PC-9 (cell line): ENCODE measurements at regions not wholly inside any gene's neighbourhood (a gene's known extent, or its start where the extent isn't known, plus 50 kb on each side); places are given as distances from the start of the nearest gene placed in this dataset.
"Not testable (repeated sequence)": the region's sequence is repeated elsewhere in the genome, so short reads cannot be mapped to it uniquely, and the experiment has no call there.

Experiments used
- BruUV-seq: library from RNA; stranded (reverse); fragments of 400-500 nt; replicated peaks from 2 replicates; lab custom pipeline; 2021; lab: Mats Ljungman, UMichigan
- CTCF ChIA-PET: fragments of 300-600 bp; sonication (Branson Sonifier 250); formaldehyde crosslinking; loops from one replicate; lab custom pipeline; 2022; ENCODE audit warnings: antibody characterized with exemption; lab: Charles Lee
- POLR2A ChIA-PET: fragments of 300-600 bp; sonication (Branson Sonifier 250); formaldehyde crosslinking; loops from one replicate; lab custom pipeline; 2022; ENCODE audit warnings: antibody characterized with exemption; ENCODE audit not compliant: unreplicated experiment; lab: Charles Lee
- DNase-seq, 2 experiments: peaks; one replicate each; pipeline versions ENCODE4 v3.0.0 to v3.0.0-alpha.2; 2015 to 2022; ENCODE audit warnings: mixed read lengths in 1 of 2
- H2AFZ ChIP-seq: fragments of 200-600 bp; sonication (generic); 2 replicates; pipeline ENCODE4 v1.8.1; 2017; ENCODE audit warnings: antibody characterized with exemption
- H3F3A ChIP-seq: fragments of 200-600 bp; sonication (generic); 2 replicates; pipeline ENCODE4 v1.8.1; 2017; ENCODE audit warnings: antibody characterized with exemption, mild to moderate bottlenecking, low read depth; ENCODE audit not compliant: insufficient read depth
- H3K27ac ChIP-seq: fragments of 200-600 bp; sonication (generic); 2 replicates; pipeline ENCODE4 v1.6.1; 2016; ENCODE audit warnings: mixed run types
- H3K27me3 ChIP-seq: fragments of 200-600 bp; sonication (generic); 2 replicates; pipeline ENCODE4 v1.6.1; 2016; ENCODE audit warnings: low read depth, mixed run types; ENCODE audit not compliant: insufficient read depth
- H3K36me3 ChIP-seq: fragments of 200-600 bp; sonication (generic); 2 replicates; pipeline ENCODE4 v1.6.1; 2016; ENCODE audit warnings: low read depth, mixed run types
- H3K4me1 ChIP-seq: fragments of 200-600 bp; sonication (generic); replicated peaks from 2 replicates; pipeline ENCODE4 v1.6.1; 2016; ENCODE audit warnings: mixed run types; ENCODE audit not compliant: insufficient read depth
- H3K4me2 ChIP-seq: fragments of 200-600 bp; sonication (generic); 2 replicates; pipeline ENCODE4 v1.6.1; 2017; ENCODE audit warnings: mixed run types
- H3K4me3 ChIP-seq: fragments of 200-600 bp; sonication (generic); 2 replicates; pipeline ENCODE4 v1.6.1; 2016; ENCODE audit warnings: mixed run types
- H3K79me2 ChIP-seq: fragments of 200-600 bp; sonication (generic); 2 replicates; pipeline ENCODE4 v1.6.1; 2017; ENCODE audit warnings: low read depth, mixed run types
- H3K9me2 ChIP-seq: fragments of 200-600 bp; sonication (generic); 2 replicates; pipeline ENCODE4 v1.8.1; 2017; ENCODE audit warnings: mild to moderate bottlenecking; ENCODE audit not compliant: insufficient read depth
- H3K9me3 ChIP-seq: fragments of 200-600 bp; sonication (generic); 2 replicates; pipeline ENCODE4 v1.8.1; 2016; ENCODE audit warnings: low read depth; ENCODE audit not compliant: insufficient read depth
- H4K20me1 ChIP-seq: fragments of 200-600 bp; sonication (generic); 2 replicates; pipeline ENCODE4 v1.8.1; 2017; ENCODE audit not compliant: insufficient read depth
- CTCF ChIP-seq: fragments of 200-600 bp; sonication (generic); conservative IDR thresholded peaks from 2 replicates; pipeline ENCODE4 v1.6.1; 2017; ENCODE audit warnings: mixed run types, antibody characterized with exemption, mild to moderate bottlenecking, moderate library complexity
- EZH2 ChIP-seq: fragments of 200-600 bp; sonication (generic); IDR thresholded peaks from 2 replicates; pipeline ENCODE4 v1.8.0; 2017; ENCODE audit warnings: antibody characterized with exemption, low read depth
- intact Hi-C: fragments of 100-400 bp; cut with micrococcal nuclease; formaldehyde crosslinking; loops from one replicate; pipeline ENCODE4 v1.10.0; 2022; ENCODE audit not compliant: unreplicated experiment

GRCh38 chr14:101673873-101674272 is 87.6 kb upstream of the PPP2R5C start:
- Histone ChIP-seq H3K27ac (no peak overlapping the region), H4K20me1 (no peaks in the 10 kb centered on the region), H3K79me2 (no peaks in the 10 kb centered on the region), H3K9me3 (peaks cover 15% of the 10 kb centered on the region), H2AFZ (no peak overlapping the region), H3K27me3 (no peaks in the 10 kb centered on the region), H3K36me3 (no peaks in the 10 kb centered on the region), H3K4me1 (no peaks in the 10 kb centered on the region), H3F3A (no peaks in the 10 kb centered on the region), H3K4me2 (no peak overlapping the region), H3K9me2 (no peaks in the 10 kb centered on the region), H3K4me3 (no peak overlapping the region)
- no peak for DNase-seq
- BruUV-seq, result no TSS peak
- POLR2A ChIA-PET, result no interaction called here
- intact Hi-C loops, result no loop called here
- TF ChIP-seq EZH2, result no peak
- no peak for TF ChIP-seq CTCF
- CTCF ChIA-PET, result no interaction called here

GRCh38 chr14:101675835-101676234 is 85.7 kb upstream of the PPP2R5C start:
- H3K9me3 ChIP-seq, H3F3A ChIP-seq, intact Hi-C loops, H3K4me2 ChIP-seq, H3K9me2 ChIP-seq, H3K4me1 ChIP-seq, BruUV-seq, H4K20me1 ChIP-seq, H3K27ac ChIP-seq, POLR2A ChIA-PET, H3K27me3 ChIP-seq, H3K36me3 ChIP-seq, H3K79me2 ChIP-seq, H3K4me3 ChIP-seq, DNase-seq, CTCF ChIA-PET, H2AFZ ChIP-seq: not testable (repeated sequence)

- BruUV-seq, H3K79me2 ChIP-seq, H3F3A ChIP-seq, H3K36me3 ChIP-seq, H4K20me1 ChIP-seq, H3K9me3 ChIP-seq, H2AFZ ChIP-seq, H3K27me3 ChIP-seq, H3K4me2 ChIP-seq, H3K4me3 ChIP-seq, CTCF ChIA-PET, DNase-seq, POLR2A ChIA-PET, H3K27ac ChIP-seq, H3K4me1 ChIP-seq, H3K9me2 ChIP-seq, intact Hi-C loops: not testable (repeated sequence)
Measured at GRCh38 chr14:101677912-101678327, 83.6 kb upstream of the PPP2R5C start.

- H3K27ac ChIP-seq, result no peak overlapping the region
- no peaks in the 10 kb centered on the region for H4K20me1 ChIP-seq
- H3K27me3 ChIP-seq, result no peaks in the 10 kb centered on the region
- H3K4me2 ChIP-seq, result no peak overlapping the region
- no peak for TF ChIP-seq CTCF
- TF ChIP-seq EZH2, result no peak
- ChIA-PET CTCF (no interaction called here), POLR2A (no interaction called here)
- no peak for DNase-seq
- H3K4me3 ChIP-seq, result no peak overlapping the region
- no peaks in the 10 kb centered on the region for H3K4me1 ChIP-seq
- intact Hi-C loops, result no loop called here
- no peaks in the 10 kb centered on the region for H3K79me2 ChIP-seq
- no peaks in the 10 kb centered on the region for H3K9me3 ChIP-seq
- no TSS peak for BruUV-seq
- no peaks in the 10 kb centered on the region for H3K36me3 ChIP-seq
- peaks cover 14% of the 10 kb centered on the region for H3F3A ChIP-seq
- no peaks in the 10 kb centered on the region for H3K9me2 ChIP-seq
- H2AFZ ChIP-seq, result no peak overlapping the region
Measured at GRCh38 chr14:101681795-101682194, 79.7 kb upstream of the PPP2R5C start.
